Peyer's patch (tissue), 4 donors: ENCODE measurements at regions not wholly inside any gene's neighbourhood (a gene's known extent, or its start where the extent isn't known, plus 50 kb on each side); places are given as distances from the start of the nearest gene placed in this dataset.

ENCODE experiments used
- DNase-seq, 3 donors: peaks; one replicate each; pipeline ENCODE4 v3.0.0-alpha.2; 2017 to 2019
- H3K27ac ChIP-seq, 4 donors: fragments of 200-600 bp; sonication (generic); one replicate each; pipeline ENCODE4 v1.5.1; 2016 to 2019
- H3K27me3 ChIP-seq, 2 donors: fragments of 200-600 bp; sonication (generic); one replicate each; pipeline ENCODE4 v1.5.1; 2019
- H3K36me3 ChIP-seq, 3 donors: fragments of 200-600 bp; sonication (generic); one replicate each; pipeline ENCODE4 v1.5.1; 2016 to 2019
- H3K4me1 ChIP-seq, 4 donors: fragments of 200-600 bp; sonication (generic); one replicate each; pipeline ENCODE4 v1.5.1; 2016 to 2019
- H3K4me3 ChIP-seq, 4 donors: fragments of 200-600 bp; sonication (generic); 1 replicate in 3 of 4; 2 replicates in 1 of 4; pipeline ENCODE4 v1.5.1; 2016 to 2019; ENCODE audit warnings: mild to moderate bottlenecking in 1 of 4
- H3K9me3 ChIP-seq, 4 donors: fragments of 200-600 bp; sonication (generic); one replicate each; pipeline ENCODE4 v1.5.1; 2016 to 2019; ENCODE audit warnings: mild to moderate bottlenecking in 1 of 4
- POLR2A ChIP-seq, 2 donors: fragments of 450-650 bp; IDR thresholded peaks; one replicate each; pipeline ENCODE4 v1.5.1; 2017; ENCODE audit warnings: antibody characterized with exemption in 2 of 2, mild to moderate bottlenecking in 2 of 2, moderate library complexity in 2 of 2
- TF ChIP-seq, protein P1 (sequence below), 6 experiments: fragments of 450-650 bp in 4 of 6; fragments of 200-600 bp in 2 of 6; sonication (generic) in 1 of 6; IDR thresholded peaks; one replicate each; pipeline ENCODE4 v1.5.1; 2017 to 2019; ENCODE audit warnings: antibody characterized with exemption in 6 of 6, mild to moderate bottlenecking in 3 of 6, moderate library complexity in 1 of 6

DNA sequence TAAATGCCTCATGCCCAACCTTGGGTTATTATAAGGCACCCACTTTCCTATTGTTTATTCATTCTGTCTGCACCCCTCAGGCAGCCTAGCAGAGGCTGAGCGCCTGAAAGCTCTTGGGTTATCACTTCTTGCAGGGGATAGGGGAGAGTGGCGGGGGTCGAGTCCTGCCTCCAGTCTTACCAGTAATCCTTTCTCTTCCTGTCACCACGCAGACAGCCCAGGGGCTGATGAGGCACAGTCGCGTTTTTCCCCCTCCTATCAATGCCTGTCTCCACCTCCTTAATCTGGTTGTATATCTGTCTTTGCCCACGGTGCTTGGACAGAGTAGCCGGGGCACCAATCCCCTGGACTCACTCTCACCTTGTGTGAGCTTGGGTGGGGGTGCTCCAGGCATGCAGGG, 733.1 kb downstream of the MATN1 start:
- no peak overlapping the region for H3K4me3 ChIP-seq
- H3K36me3 ChIP-seq, result no peaks in the 10 kb centered on the region
- TF ChIP-seq, protein P1, sequence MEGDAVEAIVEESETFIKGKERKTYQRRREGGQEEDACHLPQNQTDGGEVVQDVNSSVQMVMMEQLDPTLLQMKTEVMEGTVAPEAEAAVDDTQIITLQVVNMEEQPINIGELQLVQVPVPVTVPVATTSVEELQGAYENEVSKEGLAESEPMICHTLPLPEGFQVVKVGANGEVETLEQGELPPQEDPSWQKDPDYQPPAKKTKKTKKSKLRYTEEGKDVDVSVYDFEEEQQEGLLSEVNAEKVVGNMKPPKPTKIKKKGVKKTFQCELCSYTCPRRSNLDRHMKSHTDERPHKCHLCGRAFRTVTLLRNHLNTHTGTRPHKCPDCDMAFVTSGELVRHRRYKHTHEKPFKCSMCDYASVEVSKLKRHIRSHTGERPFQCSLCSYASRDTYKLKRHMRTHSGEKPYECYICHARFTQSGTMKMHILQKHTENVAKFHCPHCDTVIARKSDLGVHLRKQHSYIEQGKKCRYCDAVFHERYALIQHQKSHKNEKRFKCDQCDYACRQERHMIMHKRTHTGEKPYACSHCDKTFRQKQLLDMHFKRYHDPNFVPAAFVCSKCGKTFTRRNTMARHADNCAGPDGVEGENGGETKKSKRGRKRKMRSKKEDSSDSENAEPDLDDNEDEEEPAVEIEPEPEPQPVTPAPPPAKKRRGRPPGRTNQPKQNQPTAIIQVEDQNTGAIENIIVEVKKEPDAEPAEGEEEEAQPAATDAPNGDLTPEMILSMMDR (IDR thresholded peaks at IDR 0.05), result no peak
- TF ChIP-seq POLR2A (IDR thresholded peaks at IDR 0.05), result no peak
- H3K9me3 ChIP-seq, result no peaks in the 10 kb centered on the region
- H3K4me1 ChIP-seq, result no peaks in the 10 kb centered on the region
- no peak overlapping the region for H3K27ac ChIP-seq
- peak in 1 of 3 donors; percentile 30 for DNase-seq
- no peaks in the 10 kb centered on the region for H3K27me3 ChIP-seq

DNA sequence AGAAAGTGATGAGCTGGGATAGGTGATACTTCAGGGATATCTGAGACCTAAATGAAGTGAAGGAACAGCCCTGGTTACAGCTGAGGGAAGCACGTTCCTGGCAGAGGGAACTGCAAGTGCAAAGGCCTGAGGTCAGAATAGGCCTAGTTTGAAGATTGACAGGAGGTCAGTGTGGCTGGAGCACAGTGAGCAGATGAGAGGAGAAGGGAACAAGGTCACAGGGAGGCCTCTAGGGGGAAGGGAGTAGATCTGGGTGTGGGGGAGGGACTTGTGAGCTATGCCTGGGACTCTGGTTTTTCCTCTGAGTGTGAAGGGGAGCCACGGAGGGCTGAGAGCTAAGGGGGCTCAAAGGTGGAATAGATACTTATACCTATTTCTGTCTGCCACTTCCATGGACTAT, 736.4 kb downstream of the MATN1 start:
- H3K4me3 ChIP-seq, result no peak overlapping the region
- peaks cover 0 to 4% (median 0%) of the 10 kb centered on the region in 4 donors for H3K4me1 ChIP-seq
- no peaks in the 10 kb centered on the region for H3K9me3 ChIP-seq
- TF ChIP-seq POLR2A (IDR thresholded peaks at IDR 0.05), result no peak
- DNase-seq, result peak in 1 of 3 donors; percentile 47
- H3K36me3 ChIP-seq, result no peaks in the 10 kb centered on the region
- no peak overlapping the region for H3K27ac ChIP-seq
- no peaks in the 10 kb centered on the region for H3K27me3 ChIP-seq

DNA sequence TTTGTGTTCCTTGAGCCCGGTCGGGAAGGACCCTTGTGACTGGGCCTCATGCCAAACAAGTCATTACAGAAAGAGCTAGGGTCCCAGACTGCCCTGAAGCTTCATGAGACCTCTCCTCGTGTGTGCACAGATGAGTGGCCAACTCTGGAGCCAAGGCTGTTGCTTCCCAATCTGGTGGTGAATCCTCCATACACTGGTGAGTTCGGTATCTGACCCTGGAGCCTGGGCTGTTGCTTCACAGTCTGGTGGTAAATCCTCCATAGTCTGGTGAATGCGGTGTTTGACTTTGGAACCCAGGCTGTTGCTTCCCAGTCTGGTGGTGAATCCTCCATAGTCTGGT, 737.8 kb downstream of the MATN1 start:
- TF ChIP-seq POLR2A (IDR thresholded peaks at IDR 0.05), result no peak
- TF ChIP-seq, protein P1 (IDR thresholded peaks at IDR 0.05), result no peak
- H3K27ac ChIP-seq, result peak overlapping the region in 2 of 4 donors; percentile 25 to 30
- no peaks in the 10 kb centered on the region for H3K36me3 ChIP-seq
- no peak overlapping the region for H3K4me3 ChIP-seq
- peak in 1 of 3 donors; percentile 44 for DNase-seq
- H3K9me3 ChIP-seq, result no peaks in the 10 kb centered on the region
- H3K27me3 ChIP-seq, result no peaks in the 10 kb centered on the region
- peaks cover 0 to 4% (median 0%) of the 10 kb centered on the region in 4 donors for H3K4me1 ChIP-seq

DNA sequence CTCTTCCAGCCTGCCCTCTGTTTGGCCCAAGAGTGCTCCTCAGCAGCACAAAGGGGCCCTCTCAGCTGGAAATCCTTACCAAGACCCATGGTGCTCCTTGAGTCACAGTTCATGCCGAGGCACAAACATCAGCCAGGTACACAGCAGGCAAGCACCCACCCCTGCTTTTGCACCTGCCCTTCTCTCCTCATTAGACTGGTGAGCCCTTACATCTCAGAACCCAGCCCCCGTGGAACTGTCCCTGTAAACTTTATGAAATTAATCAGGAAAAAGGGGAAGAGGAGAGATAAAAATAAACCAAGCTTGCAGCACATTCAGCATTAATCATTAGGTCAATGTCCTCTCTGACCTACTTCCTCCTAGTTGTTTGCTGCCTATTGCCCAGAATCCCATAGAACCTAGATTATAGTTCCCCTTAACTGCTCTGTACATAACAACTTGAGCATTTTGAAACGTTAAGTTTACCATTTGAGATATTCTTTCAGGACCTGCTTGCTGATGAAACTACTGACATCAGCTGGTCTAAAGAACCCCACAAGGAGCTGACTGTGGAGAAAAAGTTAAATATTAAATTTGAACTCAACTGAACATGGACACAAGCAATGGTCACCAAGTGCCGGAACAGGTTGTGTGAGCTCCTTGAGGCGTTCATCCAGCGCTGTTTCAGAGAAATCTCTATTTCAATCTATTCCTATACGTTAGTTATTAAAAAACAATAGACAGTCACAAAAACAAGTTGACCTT, 738.4 kb downstream of the MATN1 start:
- Histone ChIP-seq H3K36me3 (no peaks in the 10 kb centered on the region), H3K27ac (peak overlapping the region in 2 of 4 donors; percentile 51 to 58), H3K9me3 (no peaks in the 10 kb centered on the region), H3K27me3 (no peaks in the 10 kb centered on the region), H3K4me1 (peaks cover 0 to 4% (median 0%) of the 10 kb centered on the region in 4 donors), H3K4me3 (peak overlapping the region in 1 of 4 donors; percentile 27)
- peak in 1 of 3 donors; percentile 42 for DNase-seq
- no peak for TF ChIP-seq POLR2A (IDR thresholded peaks at IDR 0.05)
- TF ChIP-seq, protein P1 (IDR thresholded peaks at IDR 0.05), result no peak

DNA sequence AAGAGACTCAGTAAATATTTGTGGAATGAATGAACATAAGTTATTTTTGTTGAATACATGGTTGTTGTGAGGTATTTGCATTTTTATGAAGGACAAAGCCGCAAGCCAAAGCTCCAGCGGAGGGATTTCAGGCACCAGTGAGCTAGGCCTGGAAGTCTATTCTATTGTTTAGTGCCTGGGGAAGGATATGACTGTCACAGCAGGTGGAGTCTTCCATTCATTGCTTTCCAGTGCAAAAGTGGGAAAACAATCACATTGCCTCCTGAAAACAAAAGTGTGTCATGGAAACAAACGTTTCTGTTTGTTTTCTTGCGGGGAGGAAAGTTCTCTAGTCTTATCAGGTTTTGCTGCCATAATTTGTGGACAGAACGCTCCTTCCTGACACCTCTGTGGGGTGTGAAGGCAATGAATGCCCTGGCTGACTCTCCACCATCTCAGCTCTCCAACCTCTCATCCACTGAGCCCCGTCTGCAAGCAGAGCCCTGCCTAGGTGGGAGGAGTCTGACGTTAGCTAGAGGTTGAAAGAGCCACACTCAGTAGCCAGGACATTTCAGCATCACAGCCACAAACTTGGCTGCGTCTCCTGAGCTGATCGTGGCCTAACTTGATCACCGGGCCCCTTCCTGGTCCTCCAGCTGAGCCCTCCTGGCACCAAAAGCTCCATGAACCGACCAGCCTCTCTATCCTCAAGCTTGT, 739.1 kb downstream of the MATN1 start:
- H3K27me3 ChIP-seq, result no peaks in the 10 kb centered on the region
- H3K36me3 ChIP-seq, result no peaks in the 10 kb centered on the region
- no peak for TF ChIP-seq POLR2A (IDR thresholded peaks at IDR 0.05)
- TF ChIP-seq, protein P1 (IDR thresholded peaks at IDR 0.05), result no peak
- H3K27ac ChIP-seq, result peak overlapping the region in 2 of 4 donors; percentile 51 to 58
- peaks cover 0 to 4% (median 0%) of the 10 kb centered on the region in 4 donors for H3K4me1 ChIP-seq
- peak overlapping the region in 1 of 4 donors; percentile 27 for H3K4me3 ChIP-seq
- H3K9me3 ChIP-seq, result no peaks in the 10 kb centered on the region
- DNase-seq, result peak in 1 of 3 donors; percentile 47

DNA sequence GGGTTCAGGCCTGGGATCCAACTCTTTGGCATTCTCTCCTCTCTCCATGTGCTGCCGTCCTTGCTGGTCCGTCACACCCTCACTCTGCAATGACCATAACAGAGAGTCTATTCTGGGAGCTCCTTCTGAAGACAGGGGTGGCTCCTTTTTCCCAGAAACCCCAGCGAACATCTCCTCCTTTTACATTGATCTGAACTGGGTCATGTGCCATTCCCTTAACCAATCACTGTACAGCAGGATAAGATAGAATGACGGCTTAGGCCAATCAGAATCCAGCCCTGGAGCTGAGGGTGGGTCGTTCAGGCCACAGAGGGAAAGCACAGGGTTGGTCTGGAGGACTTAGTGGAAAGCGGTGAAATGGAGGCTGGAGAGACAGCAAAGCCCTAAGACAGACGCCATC, 740.1 kb downstream of the MATN1 start:
- Histone ChIP-seq H3K36me3 (no peaks in the 10 kb centered on the region), H3K4me3 (no peak overlapping the region), H3K4me1 (peaks cover 0 to 4% (median 0%) of the 10 kb centered on the region in 4 donors), H3K27ac (no peak overlapping the region), H3K27me3 (no peaks in the 10 kb centered on the region), H3K9me3 (no peaks in the 10 kb centered on the region)
- peak in 1 of 3 donors; percentile 13 for DNase-seq
- no peak for TF ChIP-seq POLR2A (IDR thresholded peaks at IDR 0.05)
- TF ChIP-seq, protein P1 (IDR thresholded peaks at IDR 0.05), result no peak
